SK-N-MC (cell line): ENCODE measurements at regions not wholly inside any gene's neighbourhood (a gene's known extent, or its start where the extent isn't known, plus 50 kb on each side); places are given as distances from the start of the nearest gene placed in this dataset.

Experiments used
- DNase-seq: peaks from one replicate; pipeline ENCODE4 v3.0.0-alpha.2; 2011; ENCODE audit warnings: low read depth, low spot score
- H3K27ac ChIP-seq: fragments of 200-600 bp; sonication (generic); 2 replicates; pipeline ENCODE4 v1.5.1; 2016; ENCODE audit warnings: mixed run types
- H3K36me3 ChIP-seq: fragments of 200-600 bp; sonication (generic); 2 replicates; pipeline ENCODE4 v1.6.1; 2017; ENCODE audit warnings: antibody characterized with exemption, low read length, mixed read lengths; ENCODE audit not compliant: insufficient read depth
- H3K4me3 ChIP-seq: fragments of 200-600 bp; sonication (generic); 2 replicates; pipeline ENCODE4 v1.5.1; 2016
- H3K9ac ChIP-seq: fragments of 200-600 bp; sonication (generic); 2 replicates; pipeline ENCODE4 v1.8.0; 2017; ENCODE audit warnings: mixed run types, mixed read lengths; ENCODE audit not compliant: insufficient read length
- H3K9me3 ChIP-seq: fragments of 200-600 bp; sonication (generic); 2 replicates; pipeline ENCODE4 v1.6.1; 2017; ENCODE audit warnings: low read depth, mild to moderate bottlenecking, antibody characterized with exemption, low read length, moderate library complexity, mixed read lengths
- EZH2 ChIP-seq: fragments of 200-600 bp; sonication (generic); IDR thresholded peaks from one replicate; pipeline ENCODE4 v1.6.1; 2017; ENCODE audit warnings: antibody characterized with exemption
- FOXP2 ChIP-seq: optimal IDR thresholded peaks from 2 replicates; pipeline ENCODE3; 2011; ENCODE audit warnings: mild to moderate bottlenecking, moderate library complexity; ENCODE audit not compliant: insufficient read depth; ENCODE audit errors: extremely low read length, control extremely low read depth
- POLR2AphosphoS5 ChIP-seq: IDR thresholded peaks from 2 replicates; pipeline ENCODE4 v1.6.1; 2012; ENCODE audit warnings: mild to moderate bottlenecking, low read depth, low read length, borderline replicate concordance

GRCh38 chr15:29456255-29456654 is 186.6 kb upstream of the NSMCE3 start:
- Histone ChIP-seq H3K9me3 (no peaks in the 10 kb centered on the region), H3K36me3 (no peaks in the 10 kb centered on the region), H3K27ac (no peak overlapping the region), H3K4me3 (no peak overlapping the region), H3K9ac (no peak overlapping the region)
- DNase-seq, result no peak
- no peak for TF ChIP-seq FOXP2

GRCh38 chr15:29455530-29455929 is 185.9 kb upstream of the NSMCE3 start:
- TF ChIP-seq FOXP2, result no peak
- TF ChIP-seq POLR2AphosphoS5, result no peak
- no peak for TF ChIP-seq EZH2
- DNase-seq, result no peak
- Histone ChIP-seq H3K9me3 (no peaks in the 10 kb centered on the region), H3K27ac (no peak overlapping the region), H3K4me3 (no peak overlapping the region), H3K36me3 (no peaks in the 10 kb centered on the region), H3K9ac (no peak overlapping the region)

- TF ChIP-seq POLR2AphosphoS5 (no peak), FOXP2 (no peak), EZH2 (no peak)
- Histone ChIP-seq H3K9ac (no peak overlapping the region), H3K36me3 (no peaks in the 10 kb centered on the region), H3K4me3 (no peak overlapping the region), H3K9me3 (no peaks in the 10 kb centered on the region), H3K27ac (no peak overlapping the region)
- no peak for DNase-seq
Measured at GRCh38 chr15:29455055-29455454, 185.4 kb upstream of the NSMCE3 start.

GRCh38 chr15:29454506-29454905 is 184.9 kb upstream of the NSMCE3 start:
- DNase-seq, result no peak
- Histone ChIP-seq H3K4me3 (no peak overlapping the region), H3K9ac (no peak overlapping the region), H3K9me3 (no peaks in the 10 kb centered on the region), H3K27ac (no peak overlapping the region), H3K36me3 (no peaks in the 10 kb centered on the region)
- TF ChIP-seq FOXP2, result no peak
- TF ChIP-seq POLR2AphosphoS5, result no peak
- TF ChIP-seq EZH2, result no peak

GRCh38 chr15:29452881-29453731 is 183.5 kb upstream of the NSMCE3 start:
- Histone ChIP-seq H3K9ac (no peak overlapping the region), H3K9me3 (no peaks in the 10 kb centered on the region), H3K36me3 (no peaks in the 10 kb centered on the region), H3K27ac (no peak overlapping the region), H3K4me3 (no peak overlapping the region)
- TF ChIP-seq FOXP2, result no peak
- no peak for TF ChIP-seq POLR2AphosphoS5
- no peak for TF ChIP-seq EZH2
- DNase-seq, result no peak

GRCh38 chr15:29451201-29451781 is 181.7 kb upstream of the NSMCE3 start:
- DNase-seq, result no peak
- H3K36me3 ChIP-seq, result no peaks in the 10 kb centered on the region
- no peak overlapping the region for H3K27ac ChIP-seq
- no peak overlapping the region for H3K9ac ChIP-seq
- no peaks in the 10 kb centered on the region for H3K9me3 ChIP-seq
- no peak for TF ChIP-seq FOXP2
- no peak for TF ChIP-seq EZH2
- no peak for TF ChIP-seq POLR2AphosphoS5
- no peak overlapping the region for H3K4me3 ChIP-seq

- TF ChIP-seq FOXP2, result no peak
- no peak for TF ChIP-seq EZH2
- TF ChIP-seq POLR2AphosphoS5, result no peak
- no peak overlapping the region for H3K9ac ChIP-seq
- H3K4me3 ChIP-seq, result no peak overlapping the region
- no peaks in the 10 kb centered on the region for H3K36me3 ChIP-seq
- no peaks in the 10 kb centered on the region for H3K9me3 ChIP-seq
- H3K27ac ChIP-seq, result no peak overlapping the region
- DNase-seq, result no peak
Measured at GRCh38 chr15:29449136-29449535, 179.5 kb upstream of the NSMCE3 start.

GRCh38 chr15:29448320-29448719 is 178.7 kb upstream of the NSMCE3 start:
- DNase-seq, result no peak
- no peaks in the 10 kb centered on the region for H3K9me3 ChIP-seq
- TF ChIP-seq FOXP2 (no peak), POLR2AphosphoS5 (no peak), EZH2 (no peak)
- H3K9ac ChIP-seq, result no peak overlapping the region
- no peak overlapping the region for H3K4me3 ChIP-seq
- no peaks in the 10 kb centered on the region for H3K36me3 ChIP-seq
- H3K27ac ChIP-seq, result no peak overlapping the region

GRCh38 chr15:29446480-29446879 is 176.9 kb upstream of the NSMCE3 start:
- Histone ChIP-seq H3K9ac (no peak overlapping the region), H3K4me3 (no peak overlapping the region), H3K27ac (no peak overlapping the region), H3K36me3 (no peaks in the 10 kb centered on the region), H3K9me3 (no peaks in the 10 kb centered on the region)
- no peak for DNase-seq
- TF ChIP-seq POLR2AphosphoS5, result no peak
- no peak for TF ChIP-seq EZH2
- no peak for TF ChIP-seq FOXP2

GRCh38 chr15:29442532-29442931 is 172.9 kb upstream of the NSMCE3 start:
- H3K4me3 ChIP-seq, result no peak overlapping the region
- no peaks in the 10 kb centered on the region for H3K36me3 ChIP-seq
- H3K9me3 ChIP-seq, result no peaks in the 10 kb centered on the region
- H3K27ac ChIP-seq, result no peak overlapping the region
- H3K9ac ChIP-seq, result no peak overlapping the region
- TF ChIP-seq FOXP2 (no peak), EZH2 (no peak), POLR2AphosphoS5 (no peak)
- no peak for DNase-seq
